Anterior cingulate cortex (tissue), 58 donors: ENCODE measurements at regions not wholly inside any gene's neighbourhood (a gene's known extent, or its start where the extent isn't known, plus 50 kb on each side); places are given as distances from the start of the nearest gene placed in this dataset.
"Not testable (repeated sequence)": the region's sequence is repeated elsewhere in the genome, so short reads cannot be mapped to it uniquely, and the experiment has no call there.

Experiments used
- DNase-seq, 58 donors: peaks; one replicate each; lab custom pipeline; 2025; lab: John Stamatoyannopoulos, UW

- DNase-seq, result no peak
Measured at GRCh38 chr21:21845901-21846300, 847.7 kb downstream of the NCAM2 start.

- no peak for DNase-seq
Measured at GRCh38 chr21:21851205-21851604, 853.0 kb downstream of the NCAM2 start.

GRCh38 chr21:21851657-21852056, 853.4 kb downstream of the NCAM2 start:
- no peak for DNase-seq

- DNase-seq, result no peak
Measured at GRCh38 chr21:21858502-21859334, 860.5 kb downstream of the NCAM2 start.

GRCh38 chr21:21860888-21861287, 862.7 kb downstream of the NCAM2 start:
- no peak for DNase-seq

- no peak for DNase-seq
Measured at GRCh38 chr21:21864321-21864840, 866.2 kb downstream of the NCAM2 start.

GRCh38 chr21:21897275-21897883, 899.2 kb downstream of the NCAM2 start:
- DNase-seq, result no peak

GRCh38 chr21:21898801-21899200, 900.6 kb downstream of the NCAM2 start:
- DNase-seq, result no peak

GRCh38 chr21:21902416-21902815, 904.2 kb downstream of the NCAM2 start:
- not testable (repeated sequence) for DNase-seq

GRCh38 chr21:21907271-21907670, 909.1 kb downstream of the NCAM2 start:
- no peak for DNase-seq

GRCh38 chr21:21915816-21916215, 917.6 kb downstream of the NCAM2 start:
- no peak for DNase-seq

GRCh38 chr21:21921410-21922232, 923.4 kb downstream of the NCAM2 start:
- DNase-seq, result no peak

- DNase-seq, result no peak
Measured at GRCh38 chr21:21929226-21929625, 931.0 kb downstream of the NCAM2 start.

- no peak for DNase-seq
Measured at GRCh38 chr21:21929789-21930188, 931.6 kb downstream of the NCAM2 start.

GRCh38 chr21:21952566-21952965, 954.4 kb downstream of the NCAM2 start:
- DNase-seq, result peak in 8 of 58 donors; percentile 0 to 41 (median 2)

- DNase-seq, result no peak
Measured at GRCh38 chr21:21955204-21955603, 957.0 kb downstream of the NCAM2 start.

GRCh38 chr21:21957490-21957889, 959.3 kb downstream of the NCAM2 start:
- DNase-seq, result no peak

- DNase-seq, result no peak
Measured at GRCh38 chr21:21963911-21964310, 965.7 kb downstream of the NCAM2 start.

GRCh38 chr21:21968810-21969209, 970.6 kb downstream of the NCAM2 start:
- no peak for DNase-seq

- DNase-seq, result no peak
Measured at GRCh38 chr21:21969211-21969610, 971.0 kb downstream of the NCAM2 start.

GRCh38 chr21:21971384-21971783, 973.2 kb downstream of the NCAM2 start:
- no peak for DNase-seq
